Panc1 (cell line): ENCODE measurements at regions not wholly inside any gene's neighbourhood (a gene's known extent, or its start where the extent isn't known, plus 50 kb on each side); places are given as distances from the start of the nearest gene placed in this dataset.

Experiments used
- POLR2AphosphoS5 ChIP-seq: IDR thresholded peaks from 2 replicates; pipeline ENCODE4 v1.6.1; 2012; ENCODE audit warnings: mild to moderate bottlenecking, low read depth, low read length, moderate library complexity
- SIN3A ChIP-seq: IDR thresholded peaks from 2 replicates; pipeline ENCODE4 v1.6.1; 2012; ENCODE audit warnings: low read depth, mild to moderate bottlenecking, low read length, moderate library complexity, borderline replicate concordance; ENCODE audit not compliant: insufficient read depth
- TF ChIP-seq, protein P1 (sequence below), 2 experiments: IDR thresholded peaks; 2 replicates each; pipeline ENCODE4 v1.6.1; 2011 to 2012; ENCODE audit warnings: low read depth in 2 of 2, control low read depth in 1 of 2, low read length in 1 of 2, mild to moderate bottlenecking in 1 of 2, moderate library complexity in 1 of 2; ENCODE audit not compliant: insufficient read depth in 1 of 2
- TF ChIP-seq, protein P2 (sequence below): fragments of 450-650 bp; IDR thresholded peaks from 2 replicates; pipeline ENCODE4 v1.5.1; 2017; ENCODE audit warnings: mild to moderate bottlenecking

DNA sequence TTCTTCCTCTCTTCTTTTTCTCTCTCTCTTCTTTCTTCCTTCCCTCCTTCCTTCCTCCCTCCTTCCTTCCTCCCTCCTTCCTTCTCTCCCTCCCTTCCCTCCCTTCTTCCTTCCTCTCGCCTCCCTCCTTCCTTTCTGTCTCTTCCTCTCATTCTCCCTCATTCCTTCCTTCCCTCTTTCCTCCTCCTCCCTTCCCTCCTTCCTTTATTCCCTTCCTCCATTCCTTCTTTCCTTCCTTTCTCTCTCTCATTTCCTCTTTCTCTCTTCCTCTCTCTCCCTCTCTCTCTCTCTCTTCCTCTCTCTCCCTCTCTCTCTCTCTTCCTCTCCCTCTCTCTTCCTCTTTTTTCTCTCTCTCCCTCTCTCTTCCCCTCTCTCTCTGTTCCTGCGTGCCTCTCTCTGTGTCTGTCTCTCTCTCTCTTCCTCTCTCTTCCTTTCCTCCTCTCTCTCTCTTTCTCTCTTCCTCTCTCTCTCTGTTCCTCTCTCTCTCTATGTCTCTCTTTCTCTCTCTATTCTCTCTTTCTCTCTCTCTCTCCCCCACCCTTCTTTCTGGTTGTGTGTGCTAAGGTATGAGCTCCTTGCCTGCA, 80.1 kb upstream of the PFKP start:
- TF ChIP-seq, protein P1, sequence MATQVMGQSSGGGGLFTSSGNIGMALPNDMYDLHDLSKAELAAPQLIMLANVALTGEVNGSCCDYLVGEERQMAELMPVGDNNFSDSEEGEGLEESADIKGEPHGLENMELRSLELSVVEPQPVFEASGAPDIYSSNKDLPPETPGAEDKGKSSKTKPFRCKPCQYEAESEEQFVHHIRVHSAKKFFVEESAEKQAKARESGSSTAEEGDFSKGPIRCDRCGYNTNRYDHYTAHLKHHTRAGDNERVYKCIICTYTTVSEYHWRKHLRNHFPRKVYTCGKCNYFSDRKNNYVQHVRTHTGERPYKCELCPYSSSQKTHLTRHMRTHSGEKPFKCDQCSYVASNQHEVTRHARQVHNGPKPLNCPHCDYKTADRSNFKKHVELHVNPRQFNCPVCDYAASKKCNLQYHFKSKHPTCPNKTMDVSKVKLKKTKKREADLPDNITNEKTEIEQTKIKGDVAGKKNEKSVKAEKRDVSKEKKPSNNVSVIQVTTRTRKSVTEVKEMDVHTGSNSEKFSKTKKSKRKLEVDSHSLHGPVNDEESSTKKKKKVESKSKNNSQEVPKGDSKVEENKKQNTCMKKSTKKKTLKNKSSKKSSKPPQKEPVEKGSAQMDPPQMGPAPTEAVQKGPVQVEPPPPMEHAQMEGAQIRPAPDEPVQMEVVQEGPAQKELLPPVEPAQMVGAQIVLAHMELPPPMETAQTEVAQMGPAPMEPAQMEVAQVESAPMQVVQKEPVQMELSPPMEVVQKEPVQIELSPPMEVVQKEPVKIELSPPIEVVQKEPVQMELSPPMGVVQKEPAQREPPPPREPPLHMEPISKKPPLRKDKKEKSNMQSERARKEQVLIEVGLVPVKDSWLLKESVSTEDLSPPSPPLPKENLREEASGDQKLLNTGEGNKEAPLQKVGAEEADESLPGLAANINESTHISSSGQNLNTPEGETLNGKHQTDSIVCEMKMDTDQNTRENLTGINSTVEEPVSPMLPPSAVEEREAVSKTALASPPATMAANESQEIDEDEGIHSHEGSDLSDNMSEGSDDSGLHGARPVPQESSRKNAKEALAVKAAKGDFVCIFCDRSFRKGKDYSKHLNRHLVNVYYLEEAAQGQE (IDR thresholded peaks at IDR 0.05; ENCODE audit: insufficient read depth in 1 of 2, low read depth in 2 of 2, low read length in 1 of 2) = no peak
- TF ChIP-seq, protein P2, sequence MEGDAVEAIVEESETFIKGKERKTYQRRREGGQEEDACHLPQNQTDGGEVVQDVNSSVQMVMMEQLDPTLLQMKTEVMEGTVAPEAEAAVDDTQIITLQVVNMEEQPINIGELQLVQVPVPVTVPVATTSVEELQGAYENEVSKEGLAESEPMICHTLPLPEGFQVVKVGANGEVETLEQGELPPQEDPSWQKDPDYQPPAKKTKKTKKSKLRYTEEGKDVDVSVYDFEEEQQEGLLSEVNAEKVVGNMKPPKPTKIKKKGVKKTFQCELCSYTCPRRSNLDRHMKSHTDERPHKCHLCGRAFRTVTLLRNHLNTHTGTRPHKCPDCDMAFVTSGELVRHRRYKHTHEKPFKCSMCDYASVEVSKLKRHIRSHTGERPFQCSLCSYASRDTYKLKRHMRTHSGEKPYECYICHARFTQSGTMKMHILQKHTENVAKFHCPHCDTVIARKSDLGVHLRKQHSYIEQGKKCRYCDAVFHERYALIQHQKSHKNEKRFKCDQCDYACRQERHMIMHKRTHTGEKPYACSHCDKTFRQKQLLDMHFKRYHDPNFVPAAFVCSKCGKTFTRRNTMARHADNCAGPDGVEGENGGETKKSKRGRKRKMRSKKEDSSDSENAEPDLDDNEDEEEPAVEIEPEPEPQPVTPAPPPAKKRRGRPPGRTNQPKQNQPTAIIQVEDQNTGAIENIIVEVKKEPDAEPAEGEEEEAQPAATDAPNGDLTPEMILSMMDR = no peak
- TF ChIP-seq SIN3A (no peak), POLR2AphosphoS5 (no peak)
